ENCODE measurements at regions not wholly inside any gene's neighbourhood (a gene's known extent, or its start where the extent isn't known, plus 50 kb on each side); places are given as distances from the start of the nearest gene placed in this dataset.

GRCh38 chr3:148034353-148034752 is 625.2 kb downstream of the ZIC1 start:
- intact Hi-C loops (cut with DNase I), result no loop called here
- ATAC-seq, result no peak
- DNase-seq (ENCODE audit: missing footprints), result no peak

GRCh38 chr3:148036331-148036876 is 627.2 kb downstream of the ZIC1 start:
- ATAC-seq (no peak), DNase-seq (ENCODE audit: missing footprints) (no peak)
- intact Hi-C loops (cut with DNase I), result no loop called here

GRCh38 chr3:148042663-148043445 is 633.7 kb downstream of the ZIC1 start:
- intact Hi-C loops (cut with DNase I), result no loop called here
- ATAC-seq (no peak), DNase-seq (ENCODE audit: missing footprints) (no peak)

- ATAC-seq, result no peak
These were observed 635.0 kb downstream of the ZIC1 start for GRCh38 chr3:148044151-148044550.

GRCh38 chr3:148054999-148055398 is 642.7 kb upstream of the AGTR1 start:
- DNase-seq (ENCODE audit: missing footprints) (no peak), ATAC-seq (no peak)
- intact Hi-C loops (cut with DNase I), result no loop called here

More at GRCh38 chr3:148044151-148044550, 635.0 kb downstream of the ZIC1 start:
- intact Hi-C loops (cut with DNase I), result no loop called here
- DNase-seq (ENCODE audit: missing footprints), result no peak

- DNase-seq (ENCODE audit: missing footprints) (no peak), ATAC-seq (no peak)
- intact Hi-C loops (cut with DNase I), result no loop called here
These were observed 635.1 kb upstream of the AGTR1 start for GRCh38 chr3:148062590-148062989.

GRCh38 chr3:148066802-148067201 is 630.9 kb upstream of the AGTR1 start:
- ATAC-seq (no peak), DNase-seq (ENCODE audit: missing footprints) (no peak)
- intact Hi-C loops (cut with DNase I), result no loop called here

- intact Hi-C loops (cut with DNase I), result no loop called here
- ATAC-seq (no peak), DNase-seq (ENCODE audit: missing footprints) (no peak)
These were observed 629.2 kb upstream of the AGTR1 start for GRCh38 chr3:148068466-148068865.

GRCh38 chr3:148070041-148070440 is 627.7 kb upstream of the AGTR1 start:
- ATAC-seq (no peak), DNase-seq (ENCODE audit: missing footprints) (no peak)
- intact Hi-C loops (cut with DNase I), result no loop called here

GRCh38 chr3:148073721-148074456 is 623.8 kb upstream of the AGTR1 start:
- ATAC-seq (no peak), DNase-seq (ENCODE audit: missing footprints) (no peak)
- intact Hi-C loops (cut with DNase I), result no loop called here

- ATAC-seq, result no peak
- intact Hi-C loops (cut with DNase I), result no loop called here
- no peak for DNase-seq (ENCODE audit: missing footprints)
These were observed 622.8 kb upstream of the AGTR1 start for GRCh38 chr3:148074946-148075345.

GRCh38 chr3:148075771-148076716 is 621.7 kb upstream of the AGTR1 start:
- DNase-seq (ENCODE audit: missing footprints) (no peak), ATAC-seq (no peak)
- intact Hi-C loops (cut with DNase I), result no loop called here

- DNase-seq (ENCODE audit: missing footprints) (no peak), ATAC-seq (no peak)
- intact Hi-C loops (cut with DNase I), result no loop called here
These were observed 620.3 kb upstream of the AGTR1 start for GRCh38 chr3:148077318-148077923.

GRCh38 chr3:148077965-148078364 is 619.7 kb upstream of the AGTR1 start:
- no peak for DNase-seq (ENCODE audit: missing footprints)
- intact Hi-C loops (cut with DNase I), result no loop called here

GRCh38 chr3:148078658-148079057 is 619.0 kb upstream of the AGTR1 start:
- intact Hi-C loops (cut with DNase I), result no loop called here
- no peak for DNase-seq (ENCODE audit: missing footprints)
- no peak for ATAC-seq

More at GRCh38 chr3:148077965-148078364, 619.7 kb upstream of the AGTR1 start:
- ATAC-seq, result no peak

- intact Hi-C loops (cut with DNase I), result no loop called here
- DNase-seq (ENCODE audit: missing footprints) (no peak), ATAC-seq (no peak)
These were observed 618.3 kb upstream of the AGTR1 start for GRCh38 chr3:148079370-148079769.

GRCh38 chr3:148081926-148082325 is 615.8 kb upstream of the AGTR1 start:
- DNase-seq (ENCODE audit: missing footprints) (no peak), ATAC-seq (no peak)
- intact Hi-C loops (cut with DNase I), result loop anchor here (5.0 kb wide), 1 partner anchor 960 kb away; no protein-coding TSS in a partner anchor

- intact Hi-C loops (cut with DNase I), result loop anchor here (5.0 kb wide), 1 partner anchor 960 kb away; no protein-coding TSS in a partner anchor
- ATAC-seq (no peak), DNase-seq (ENCODE audit: missing footprints) (no peak)
These were observed 615.0 kb upstream of the AGTR1 start for GRCh38 chr3:148082506-148083280.
